ENCODE measurements at regions not wholly inside any gene's neighbourhood (a gene's known extent, or its start where the extent isn't known, plus 50 kb on each side); places are given as distances from the start of the nearest gene placed in this dataset.

GRCh38 chr14:24721775-24722174, 87.8 kb upstream of the GZMB start:
- Mint-ChIP-seq H3K4me1 (no peaks in the 10 kb centered on the region), H3K4me3 (no peak overlapping the region), H3K27ac (no peak overlapping the region), H3K36me3 (no peaks in the 10 kb centered on the region), H3K27me3 (peaks cover 25 to 42% of the 10 kb centered on the region in 2 donors), H3K9me3 (peaks cover 0 to 6% (median 0%) of the 10 kb centered on the region in 3 donors)
- DNase-seq = no peak
- peaks cover 0 to 13% of the 10 kb centered on the region in 2 experiments for H3K27me3 ChIP-seq (replicated peaks in 1 of 2; ENCODE audit: control insufficient read depth in 2 of 2, extremely low read depth in 1 of 2, insufficient read depth in 2 of 2, low read length in 1 of 2)
- no peaks in the 10 kb centered on the region for H3K9me3 ChIP-seq
- ChIA-PET POLR2A (interaction anchor here in 1 of 2 donors (0.6 kb wide), 1 partner anchor 10 kb away, joined by 3 read pairs; no protein-coding TSS in a partner anchor), CTCF (no interaction called here)
- H3K4me1 ChIP-seq (ENCODE audit: control insufficient read depth in 1 of 2, extremely low read depth in 1 of 2, insufficient read depth in 2 of 2, low read length in 2 of 2) = no peaks in the 10 kb centered on the region
- WGBS (ENCODE audit: insufficient coverage) = no CpG with 5 or more reads among the region's 3 CpGs
- no peaks in the 10 kb centered on the region for H3K36me3 ChIP-seq (ENCODE audit: control insufficient read depth in 2 of 2, extremely low read depth in 1 of 2, insufficient read depth in 1 of 2, low read length in 1 of 2)
- no peak overlapping the region for H3K27ac ChIP-seq (ENCODE audit: low read length)
- no peak for ATAC-seq (replicated peaks in 1 of 4)
- H3K4me3 ChIP-seq (ENCODE audit: control insufficient read depth in 1 of 2, extremely low read depth in 1 of 2, low read length in 1 of 2) = no peak overlapping the region

GRCh38 chr14:24715239-24715638, 81.2 kb upstream of the GZMB start:
- Histone ChIP-seq H3K4me1 (ENCODE audit: control insufficient read depth in 1 of 2, extremely low read depth in 1 of 2, insufficient read depth in 2 of 2, low read length in 2 of 2) (peaks cover 0 to 7% of the 10 kb centered on the region in 2 experiments), H3K27me3 (replicated peaks in 1 of 2; ENCODE audit: control insufficient read depth in 2 of 2, extremely low read depth in 1 of 2, insufficient read depth in 2 of 2, low read length in 1 of 2) (peaks cover 0 to 3% of the 10 kb centered on the region in 2 experiments), H3K4me3 (ENCODE audit: control insufficient read depth in 1 of 2, extremely low read depth in 1 of 2, low read length in 1 of 2) (no peak overlapping the region), H3K27ac (ENCODE audit: low read length) (no peak overlapping the region), H3K36me3 (ENCODE audit: control insufficient read depth in 2 of 2, extremely low read depth in 1 of 2, insufficient read depth in 1 of 2, low read length in 1 of 2) (no peaks in the 10 kb centered on the region), H3K9me3 (no peaks in the 10 kb centered on the region)
- ChIA-PET CTCF (no interaction called here), POLR2A (no interaction called here)
- DNase-seq (no peak), ATAC-seq (replicated peaks in 1 of 4) (no peak)
- Mint-ChIP-seq H3K36me3 (no peaks in the 10 kb centered on the region), H3K4me1 (peaks cover 0 to 2% (median 0%) of the 10 kb centered on the region in 3 donors), H3K27ac (no peak overlapping the region), H3K9me3 (no peaks in the 10 kb centered on the region), H3K4me3 (no peak overlapping the region), H3K27me3 (peaks cover 15 to 26% of the 10 kb centered on the region in 2 donors)
- WGBS (ENCODE audit: insufficient coverage) = 80% methylated on average over 1 of the region's 2 CpGs

GRCh38 chr14:24713404-24713803, 79.4 kb upstream of the GZMB start:
- ATAC-seq (replicated peaks in 1 of 4) = no peak
- CTCF ChIA-PET = no interaction called here
- H3K9me3 Mint-ChIP-seq = no peaks in the 10 kb centered on the region
- no peak for DNase-seq
- no peak overlapping the region for H3K4me3 ChIP-seq (ENCODE audit: control insufficient read depth in 1 of 2, extremely low read depth in 1 of 2, low read length in 1 of 2)
- no peak overlapping the region for H3K4me3 Mint-ChIP-seq
- 75% methylated on average over 3 of the region's 4 CpGs for WGBS (ENCODE audit: insufficient coverage)
- POLR2A ChIA-PET = no interaction called here
- peaks cover 0 to 3% of the 10 kb centered on the region in 2 experiments for H3K27me3 ChIP-seq (replicated peaks in 1 of 2; ENCODE audit: control insufficient read depth in 2 of 2, extremely low read depth in 1 of 2, insufficient read depth in 2 of 2, low read length in 1 of 2)
- no peaks in the 10 kb centered on the region for H3K36me3 Mint-ChIP-seq
- H3K27ac ChIP-seq (ENCODE audit: low read length) = no peak overlapping the region
- peaks cover 0 to 7% of the 10 kb centered on the region in 2 experiments for H3K4me1 ChIP-seq (ENCODE audit: control insufficient read depth in 1 of 2, extremely low read depth in 1 of 2, insufficient read depth in 2 of 2, low read length in 2 of 2)
- peaks cover 0 to 2% (median 0%) of the 10 kb centered on the region in 3 donors for H3K4me1 Mint-ChIP-seq
- no peaks in the 10 kb centered on the region for H3K9me3 ChIP-seq
- no peaks in the 10 kb centered on the region for H3K36me3 ChIP-seq (ENCODE audit: control insufficient read depth in 2 of 2, extremely low read depth in 1 of 2, insufficient read depth in 1 of 2, low read length in 1 of 2)
- H3K27me3 Mint-ChIP-seq = peaks cover 15 to 27% of the 10 kb centered on the region in 2 donors
- no peak overlapping the region for H3K27ac Mint-ChIP-seq

- DNase-seq = no peak
- Mint-ChIP-seq H3K4me1 (peaks cover 0 to 2% (median 0%) of the 10 kb centered on the region in 3 donors), H3K27me3 (peaks cover 15 to 27% of the 10 kb centered on the region in 2 donors), H3K9me3 (no peaks in the 10 kb centered on the region), H3K36me3 (no peaks in the 10 kb centered on the region), H3K4me3 (no peak overlapping the region), H3K27ac (no peak overlapping the region)
- POLR2A ChIA-PET = no interaction called here
- Histone ChIP-seq H3K4me3 (ENCODE audit: control insufficient read depth in 1 of 2, extremely low read depth in 1 of 2, low read length in 1 of 2) (no peak overlapping the region), H3K9me3 (no peaks in the 10 kb centered on the region), H3K27ac (ENCODE audit: low read length) (no peak overlapping the region), H3K4me1 (ENCODE audit: control insufficient read depth in 1 of 2, extremely low read depth in 1 of 2, insufficient read depth in 2 of 2, low read length in 2 of 2) (peaks cover 0 to 7% of the 10 kb centered on the region in 2 experiments), H3K27me3 (replicated peaks in 1 of 2; ENCODE audit: control insufficient read depth in 2 of 2, extremely low read depth in 1 of 2, insufficient read depth in 2 of 2, low read length in 1 of 2) (peaks cover 0 to 3% of the 10 kb centered on the region in 2 experiments), H3K36me3 (ENCODE audit: control insufficient read depth in 2 of 2, extremely low read depth in 1 of 2, insufficient read depth in 1 of 2, low read length in 1 of 2) (no peaks in the 10 kb centered on the region)
- CTCF ChIA-PET = no interaction called here
- 100% methylated on average over 1 of the region's 6 CpGs for WGBS (ENCODE audit: insufficient coverage)
- ATAC-seq (replicated peaks in 1 of 4) = no peak
These were observed 78.9 kb upstream of the GZMB start for GRCh38 chr14:24712909-24713308.

- WGBS (ENCODE audit: insufficient coverage) = no CpG with 5 or more reads among the region's 1 CpG
- peaks cover 15 to 27% of the 10 kb centered on the region in 2 donors for H3K27me3 Mint-ChIP-seq
- POLR2A ChIA-PET = interaction anchor here in 1 of 2 donors (0.6 kb wide), 1 partner anchor 10 kb away, joined by 3 read pairs; no protein-coding TSS in a partner anchor
- Histone ChIP-seq H3K9me3 (no peaks in the 10 kb centered on the region), H3K27me3 (replicated peaks in 1 of 2; ENCODE audit: control insufficient read depth in 2 of 2, extremely low read depth in 1 of 2, insufficient read depth in 2 of 2, low read length in 1 of 2) (peaks cover 0 to 3% of the 10 kb centered on the region in 2 experiments), H3K27ac (ENCODE audit: low read length) (no peak overlapping the region), H3K4me1 (ENCODE audit: control insufficient read depth in 1 of 2, extremely low read depth in 1 of 2, insufficient read depth in 2 of 2, low read length in 2 of 2) (peaks cover 0 to 7% of the 10 kb centered on the region in 2 experiments), H3K4me3 (ENCODE audit: control insufficient read depth in 1 of 2, extremely low read depth in 1 of 2, low read length in 1 of 2) (no peak overlapping the region), H3K36me3 (ENCODE audit: control insufficient read depth in 2 of 2, extremely low read depth in 1 of 2, insufficient read depth in 1 of 2, low read length in 1 of 2) (no peaks in the 10 kb centered on the region)
- CTCF ChIA-PET = interaction anchor here in 1 of 2 donors (0.6 to 3.6 kb wide), 3 partner anchors 39 to 421 kb away, joined by 4 to 28 read pairs (median 4); no protein-coding TSS in a partner anchor
- H3K27ac Mint-ChIP-seq = no peak overlapping the region
- H3K4me3 Mint-ChIP-seq = no peak overlapping the region
- H3K4me1 Mint-ChIP-seq = peaks cover 0 to 2% (median 0%) of the 10 kb centered on the region in 3 donors
- no peaks in the 10 kb centered on the region for H3K9me3 Mint-ChIP-seq
- no peaks in the 10 kb centered on the region for H3K36me3 Mint-ChIP-seq
- DNase-seq (no peak), ATAC-seq (replicated peaks in 1 of 4) (no peak)
These were observed 78.4 kb upstream of the GZMB start for GRCh38 chr14:24712374-24712773.

GRCh38 chr14:24710403-24711112, 76.6 kb upstream of the GZMB start:
- POLR2A ChIA-PET = interaction anchor here in 1 of 2 donors (0.6 kb wide), 1 partner anchor 37 kb away, joined by 3 read pairs; no protein-coding TSS in a partner anchor
- H3K4me1 Mint-ChIP-seq = peaks cover 0 to 4% (median 0%) of the 10 kb centered on the region in 3 donors
- H3K4me3 Mint-ChIP-seq = no peak overlapping the region
- H3K27ac ChIP-seq (ENCODE audit: low read length) = no peak overlapping the region
- no peaks in the 10 kb centered on the region for H3K36me3 Mint-ChIP-seq
- H3K9me3 ChIP-seq = no peaks in the 10 kb centered on the region
- H3K4me3 ChIP-seq (ENCODE audit: control insufficient read depth in 1 of 2, extremely low read depth in 1 of 2, low read length in 1 of 2) = no peak overlapping the region
- DNase-seq (peak in 30 of 35 experiments; percentile 10 to 74 (median 37)), ATAC-seq (replicated peaks in 1 of 4) (peak in 1 of 4 experiments; percentile 35)
- CTCF ChIA-PET = interaction anchor here (0.6 to 3.6 kb wide), 31 partner anchors 10 to 1801 kb away, joined by 3 to 28 read pairs (median 4); no protein-coding TSS in a partner anchor
- no peak overlapping the region for H3K27ac Mint-ChIP-seq
- WGBS (ENCODE audit: insufficient coverage) = 90% methylated on average over 10 of the region's 16 CpGs
- H3K27me3 ChIP-seq (replicated peaks in 1 of 2; ENCODE audit: control insufficient read depth in 2 of 2, extremely low read depth in 1 of 2, insufficient read depth in 2 of 2, low read length in 1 of 2) = peaks cover 0 to 3% of the 10 kb centered on the region in 2 experiments
- peaks cover 0 to 7% of the 10 kb centered on the region in 2 experiments for H3K4me1 ChIP-seq (ENCODE audit: control insufficient read depth in 1 of 2, extremely low read depth in 1 of 2, insufficient read depth in 2 of 2, low read length in 2 of 2)
- no peaks in the 10 kb centered on the region for H3K9me3 Mint-ChIP-seq
- H3K36me3 ChIP-seq (ENCODE audit: control insufficient read depth in 2 of 2, extremely low read depth in 1 of 2, insufficient read depth in 1 of 2, low read length in 1 of 2) = no peaks in the 10 kb centered on the region
- peaks cover 7 to 17% of the 10 kb centered on the region in 2 donors for H3K27me3 Mint-ChIP-seq

All from T-cell (primary cell).